Neural crest cell (in vitro differentiated cells): ENCODE measurements at regions not wholly inside any gene's neighbourhood (a gene's known extent, or its start where the extent isn't known, plus 50 kb on each side); places are given as distances from the start of the nearest gene placed in this dataset.

Experiments used
- DNase-seq: peaks from one replicate; pipeline ENCODE4 v3.0.0; 2021; ENCODE audit warnings: low read depth, mixed read lengths, low spot score
- H3K27ac Mint-ChIP-seq: one replicate; pipeline ENCODE4 v1.8.0; 2021; ENCODE audit warnings: mild to moderate bottlenecking, mixed read lengths; ENCODE audit not compliant: unreplicated experiment
- H3K27me3 Mint-ChIP-seq: 2 replicates; pipeline ENCODE4 v1.8.0; 2021; ENCODE audit warnings: low read depth, mild to moderate bottlenecking, mixed read lengths
- H3K36me3 Mint-ChIP-seq: 2 replicates; pipeline ENCODE4 v1.8.0; 2021; ENCODE audit warnings: low read depth, mild to moderate bottlenecking, mixed read lengths
- H3K4me1 Mint-ChIP-seq: 2 replicates; pipeline ENCODE4 v1.8.0; 2021; ENCODE audit warnings: mixed read lengths
- H3K4me3 Mint-ChIP-seq: one replicate; pipeline ENCODE4 v1.8.0; 2021; ENCODE audit warnings: mild to moderate bottlenecking, mixed read lengths
- H3K9me3 Mint-ChIP-seq: 2 replicates; pipeline ENCODE4 v1.8.0; 2021; ENCODE audit warnings: mixed read lengths
- CTCF ChIP-seq: fragments of 200-600 bp; sonication (generic); conservative IDR thresholded peaks from 2 replicates; pipeline ENCODE4 v1.5.0; 2021; ENCODE audit warnings: antibody characterized with exemption, mild to moderate bottlenecking

DNA sequence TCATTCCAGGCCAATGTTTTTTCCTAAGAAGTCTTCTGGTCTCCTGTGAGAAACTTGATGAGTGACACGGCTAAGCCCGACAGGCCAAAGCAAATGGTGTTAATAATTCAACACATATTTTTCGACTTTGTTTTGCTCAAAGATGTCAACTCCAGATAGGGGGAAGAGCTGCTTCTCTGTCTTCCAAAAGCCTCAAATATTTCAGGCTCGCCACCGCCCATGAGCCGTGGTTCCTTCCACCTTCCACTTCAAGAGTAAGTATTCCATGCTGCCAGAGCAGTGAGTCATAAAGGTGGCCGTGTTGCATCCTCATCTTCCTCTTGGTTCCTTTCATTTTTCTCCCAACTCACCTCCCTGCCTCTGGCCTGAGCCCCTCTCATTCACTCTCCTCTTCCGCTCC lies 272.6 kb downstream of the EFNB2 start:
- H3K27ac Mint-ChIP-seq = no peak overlapping the region
- TF ChIP-seq CTCF = no peak
- no peak for DNase-seq
- no peak overlapping the region for H3K4me3 Mint-ChIP-seq
- no peaks in the 10 kb centered on the region for H3K4me1 Mint-ChIP-seq
- H3K9me3 Mint-ChIP-seq = no peaks in the 10 kb centered on the region
- H3K36me3 Mint-ChIP-seq = peaks cover 6% of the 10 kb centered on the region
- no peaks in the 10 kb centered on the region for H3K27me3 Mint-ChIP-seq

- no peaks in the 10 kb centered on the region for H3K9me3 Mint-ChIP-seq
- no peak for DNase-seq
- no peaks in the 10 kb centered on the region for H3K27me3 Mint-ChIP-seq
- H3K27ac Mint-ChIP-seq = no peak overlapping the region
- H3K4me1 Mint-ChIP-seq = no peaks in the 10 kb centered on the region
- no peak for TF ChIP-seq CTCF
- no peak overlapping the region for H3K4me3 Mint-ChIP-seq
- H3K36me3 Mint-ChIP-seq = peaks cover 6% of the 10 kb centered on the region
Measured at GRCh38 chr13:106261450-106261849, 274.0 kb downstream of the EFNB2 start.

GRCh38 chr13:106260352-106260751 lies 275.1 kb downstream of the EFNB2 start:
- Mint-ChIP-seq H3K4me1 (no peaks in the 10 kb centered on the region), H3K36me3 (peaks cover 6% of the 10 kb centered on the region), H3K4me3 (no peak overlapping the region), H3K27me3 (no peaks in the 10 kb centered on the region), H3K27ac (no peak overlapping the region), H3K9me3 (peaks cover 3% of the 10 kb centered on the region)
- TF ChIP-seq CTCF = no peak
- DNase-seq = no peak

GRCh38 chr13:106259928-106260327 lies 275.5 kb downstream of the EFNB2 start:
- TF ChIP-seq CTCF = no peak
- peaks cover 3% of the 10 kb centered on the region for H3K9me3 Mint-ChIP-seq
- H3K27ac Mint-ChIP-seq = no peak overlapping the region
- peaks cover 6% of the 10 kb centered on the region for H3K36me3 Mint-ChIP-seq
- H3K4me1 Mint-ChIP-seq = no peaks in the 10 kb centered on the region
- no peaks in the 10 kb centered on the region for H3K27me3 Mint-ChIP-seq
- no peak for DNase-seq
- no peak overlapping the region for H3K4me3 Mint-ChIP-seq

DNA sequence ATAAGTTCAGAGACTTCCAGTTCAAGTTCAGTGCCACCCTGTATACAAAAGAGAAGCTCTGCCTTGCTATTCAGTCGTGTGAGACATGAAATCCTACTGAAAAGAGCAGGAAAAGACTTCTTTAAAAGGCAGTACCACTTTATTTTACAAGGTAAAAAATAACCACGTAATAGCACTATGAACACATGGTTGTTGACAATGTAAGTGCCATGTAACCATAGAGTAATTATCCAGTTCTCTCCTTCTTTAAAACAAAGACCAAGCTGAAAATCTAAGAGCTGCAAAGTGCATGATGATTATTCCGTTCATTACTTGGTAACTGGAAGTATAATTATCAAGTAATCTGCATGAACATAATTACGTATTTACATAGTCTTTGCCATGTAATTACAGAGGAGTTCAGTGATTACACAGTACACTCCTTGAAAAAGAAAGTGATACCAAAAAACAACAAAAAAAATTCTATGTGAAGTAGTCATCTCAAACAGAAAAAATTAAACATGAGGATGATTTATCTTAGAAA lies 288.7 kb downstream of the EFNB2 start:
- peaks cover 8% of the 10 kb centered on the region for H3K27me3 Mint-ChIP-seq
- no peaks in the 10 kb centered on the region for H3K9me3 Mint-ChIP-seq
- H3K27ac Mint-ChIP-seq = no peak overlapping the region
- no peaks in the 10 kb centered on the region for H3K36me3 Mint-ChIP-seq
- no peak for TF ChIP-seq CTCF
- peaks cover 21% of the 10 kb centered on the region for H3K4me1 Mint-ChIP-seq
- H3K4me3 Mint-ChIP-seq = no peak overlapping the region
- DNase-seq = no peak

GRCh38 chr13:106246242-106246641 lies 289.2 kb downstream of the EFNB2 start:
- H3K27ac Mint-ChIP-seq = no peak overlapping the region
- H3K9me3 Mint-ChIP-seq = no peaks in the 10 kb centered on the region
- peaks cover 8% of the 10 kb centered on the region for H3K27me3 Mint-ChIP-seq
- peaks cover 24% of the 10 kb centered on the region for H3K4me1 Mint-ChIP-seq
- no peak for TF ChIP-seq CTCF
- DNase-seq = no peak
- no peaks in the 10 kb centered on the region for H3K36me3 Mint-ChIP-seq
- no peak overlapping the region for H3K4me3 Mint-ChIP-seq
